ENCODE measurements at regions not wholly inside any gene's neighbourhood (a gene's known extent, or its start where the extent isn't known, plus 50 kb on each side); places are given as distances from the start of the nearest gene placed in this dataset.

DNA sequence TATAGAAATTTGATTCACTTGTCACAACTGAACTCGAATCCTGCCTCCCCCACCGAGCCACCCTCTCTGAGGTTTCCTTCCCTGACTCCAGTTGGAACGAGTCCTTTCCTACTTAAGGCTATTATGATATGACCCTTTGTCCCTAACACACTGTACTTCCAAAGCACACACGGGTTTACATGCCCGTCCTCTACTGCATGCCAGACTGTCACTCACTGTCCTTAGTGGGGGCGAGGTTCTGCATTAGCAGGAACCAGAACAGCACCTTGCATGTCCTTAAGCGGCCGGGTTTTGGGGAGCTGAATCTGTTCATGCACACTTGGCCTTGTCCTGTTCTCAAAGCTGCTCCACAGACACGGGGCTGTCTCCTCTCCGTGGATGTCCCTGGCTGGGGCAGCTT is 164.6 kb upstream of the KCNJ6 start:
- TF ChIP-seq TCF12 (IDR thresholded peaks at IDR 0.05; ENCODE audit: low read depth, low read length) (no peak), BMI1 (IDR thresholded peaks at IDR 0.05; ENCODE audit: borderline replicate concordance) (no peak), SIN3A (IDR thresholded peaks at IDR 0.05; ENCODE audit: low read depth, low read length) (no peak)
- TF ChIP-seq, protein P1, sequence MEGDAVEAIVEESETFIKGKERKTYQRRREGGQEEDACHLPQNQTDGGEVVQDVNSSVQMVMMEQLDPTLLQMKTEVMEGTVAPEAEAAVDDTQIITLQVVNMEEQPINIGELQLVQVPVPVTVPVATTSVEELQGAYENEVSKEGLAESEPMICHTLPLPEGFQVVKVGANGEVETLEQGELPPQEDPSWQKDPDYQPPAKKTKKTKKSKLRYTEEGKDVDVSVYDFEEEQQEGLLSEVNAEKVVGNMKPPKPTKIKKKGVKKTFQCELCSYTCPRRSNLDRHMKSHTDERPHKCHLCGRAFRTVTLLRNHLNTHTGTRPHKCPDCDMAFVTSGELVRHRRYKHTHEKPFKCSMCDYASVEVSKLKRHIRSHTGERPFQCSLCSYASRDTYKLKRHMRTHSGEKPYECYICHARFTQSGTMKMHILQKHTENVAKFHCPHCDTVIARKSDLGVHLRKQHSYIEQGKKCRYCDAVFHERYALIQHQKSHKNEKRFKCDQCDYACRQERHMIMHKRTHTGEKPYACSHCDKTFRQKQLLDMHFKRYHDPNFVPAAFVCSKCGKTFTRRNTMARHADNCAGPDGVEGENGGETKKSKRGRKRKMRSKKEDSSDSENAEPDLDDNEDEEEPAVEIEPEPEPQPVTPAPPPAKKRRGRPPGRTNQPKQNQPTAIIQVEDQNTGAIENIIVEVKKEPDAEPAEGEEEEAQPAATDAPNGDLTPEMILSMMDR (IDR thresholded peaks at IDR 0.05 in 2 of 3, conservative IDR thresholded peaks at IDR 0.05 in 1 of 3; ENCODE audit: control insufficient read depth in 2 of 3, extremely low read depth in 1 of 3, insufficient read depth in 1 of 3, low read depth in 3 of 3, low read length in 3 of 3), result no peak
